HG03159 (cell line): ENCODE measurements at regions not wholly inside any gene's neighbourhood (a gene's known extent, or its start where the extent isn't known, plus 50 kb on each side); places are given as distances from the start of the nearest gene placed in this dataset.

ENCODE experiments used
- ATAC-seq: cut with Tn5 transposase; IDR thresholded peaks from one replicate; pipeline ENCODE4 v1.9.1; 2021; ENCODE audit warnings: mild to moderate bottlenecking, moderate library complexity; ENCODE audit not compliant: unreplicated experiment

GRCh38 chr5:54859316-54859715 is 126.1 kb downstream of the ESM1 start:
- ATAC-seq = no peak

DNA sequence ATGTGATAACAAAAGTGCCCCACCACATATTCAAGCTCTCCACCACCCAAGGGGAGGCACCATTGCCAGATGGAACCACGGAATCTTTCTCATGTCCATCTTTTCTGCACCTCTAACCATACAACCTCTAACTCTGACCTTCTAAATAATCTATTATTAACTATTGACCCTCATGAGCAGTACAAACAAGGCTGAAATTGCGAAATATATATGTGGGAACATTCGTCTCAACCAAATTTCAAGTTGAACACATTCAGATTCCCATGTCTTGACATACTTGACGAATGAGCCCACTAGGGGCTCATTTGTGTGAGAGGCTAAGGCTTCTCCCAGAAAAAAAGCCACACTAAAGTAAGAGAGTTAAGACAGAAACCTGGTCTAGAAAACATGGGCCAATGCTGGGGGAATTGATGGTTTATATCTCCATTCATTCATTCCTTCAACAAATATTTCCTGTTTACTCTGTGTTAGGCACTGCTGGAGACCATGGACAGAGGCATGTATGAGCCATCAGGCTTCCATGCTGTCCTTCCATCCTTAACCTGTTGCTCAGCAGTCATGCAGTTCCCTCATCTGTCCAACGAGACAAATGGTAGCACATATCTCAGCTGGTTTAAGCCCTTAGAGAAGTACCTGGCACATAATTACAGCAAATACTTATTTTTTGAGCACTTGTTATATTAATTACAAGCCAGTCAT is 130.4 kb downstream of the ESM1 start:
- ATAC-seq = no peak

DNA sequence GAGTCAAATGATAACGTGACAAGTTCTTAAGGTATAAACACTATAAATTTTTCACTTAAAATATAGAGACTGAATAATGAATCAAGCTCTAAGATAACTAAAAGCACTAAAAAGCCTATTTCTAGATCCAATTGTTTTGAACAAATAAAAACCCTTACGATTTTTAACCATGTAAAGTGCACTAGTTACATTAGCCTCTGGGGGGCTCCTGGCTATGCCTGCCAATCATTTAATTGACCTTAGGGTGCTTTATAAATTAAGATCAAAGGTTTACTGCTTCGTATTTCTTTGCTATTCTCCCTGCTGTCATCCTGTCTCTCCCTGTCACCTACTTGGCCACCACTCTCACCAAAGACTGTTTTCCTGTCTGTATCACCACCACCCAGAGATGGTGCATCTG is 133.4 kb downstream of the ESM1 start:
- ATAC-seq = no peak

DNA sequence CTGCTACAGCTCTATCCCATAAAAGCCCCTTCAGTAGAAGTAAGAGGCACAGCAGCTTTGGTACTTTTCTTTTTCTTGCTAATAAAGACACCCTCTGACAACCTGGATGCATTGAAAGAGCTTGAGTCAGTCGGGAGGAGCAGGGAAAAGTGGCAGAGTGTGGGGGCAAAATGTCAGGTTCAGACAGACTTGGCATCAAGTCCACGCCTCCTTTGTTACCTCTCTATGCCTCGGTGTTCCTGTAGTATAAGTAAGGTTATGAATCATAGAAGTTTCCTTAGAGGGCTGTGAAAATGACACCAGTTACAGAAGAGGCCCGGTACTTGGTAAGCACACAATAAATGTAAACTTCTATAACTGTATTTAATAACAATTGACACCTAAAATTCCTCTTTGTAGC is 133.9 kb downstream of the ESM1 start:
- no peak for ATAC-seq

DNA sequence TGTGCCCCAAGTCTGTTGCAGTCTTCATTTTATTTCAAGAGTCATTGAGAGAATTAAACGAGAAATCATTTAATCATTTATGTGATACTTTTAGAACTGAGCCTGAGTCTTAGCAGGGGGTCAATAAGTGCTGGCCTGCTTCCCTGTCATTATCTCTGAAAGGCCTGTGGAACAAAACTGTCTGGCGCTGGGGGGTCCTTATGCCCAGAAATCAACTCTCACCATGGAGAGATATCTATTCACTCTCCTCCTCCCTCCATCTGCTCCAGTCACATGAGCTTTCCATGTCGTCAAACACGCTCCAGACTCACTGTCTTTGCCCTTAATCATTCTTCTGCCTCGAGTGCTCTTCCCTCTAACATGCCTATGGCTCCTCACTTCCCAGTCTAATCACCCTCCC is 136.8 kb downstream of the ESM1 start:
- ATAC-seq = no peak

DNA sequence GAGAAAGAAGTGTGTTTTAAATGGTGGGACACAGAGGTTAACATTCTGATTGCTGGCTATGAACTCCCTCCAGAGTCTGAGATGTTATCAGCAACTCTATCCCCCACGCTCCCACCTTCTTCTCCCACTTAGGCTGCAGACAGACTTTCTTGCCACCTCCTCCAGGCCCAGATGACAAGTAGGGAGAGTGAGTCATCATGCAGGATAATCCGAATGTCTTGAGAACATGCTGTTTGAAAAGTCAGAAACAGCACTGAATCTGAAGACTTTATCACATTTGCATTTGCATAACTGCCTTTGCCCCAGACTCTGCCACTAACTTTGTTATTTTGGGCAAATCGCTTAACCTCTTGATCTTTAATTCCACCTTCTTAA is 139.8 kb downstream of the ESM1 start:
- no peak for ATAC-seq

DNA sequence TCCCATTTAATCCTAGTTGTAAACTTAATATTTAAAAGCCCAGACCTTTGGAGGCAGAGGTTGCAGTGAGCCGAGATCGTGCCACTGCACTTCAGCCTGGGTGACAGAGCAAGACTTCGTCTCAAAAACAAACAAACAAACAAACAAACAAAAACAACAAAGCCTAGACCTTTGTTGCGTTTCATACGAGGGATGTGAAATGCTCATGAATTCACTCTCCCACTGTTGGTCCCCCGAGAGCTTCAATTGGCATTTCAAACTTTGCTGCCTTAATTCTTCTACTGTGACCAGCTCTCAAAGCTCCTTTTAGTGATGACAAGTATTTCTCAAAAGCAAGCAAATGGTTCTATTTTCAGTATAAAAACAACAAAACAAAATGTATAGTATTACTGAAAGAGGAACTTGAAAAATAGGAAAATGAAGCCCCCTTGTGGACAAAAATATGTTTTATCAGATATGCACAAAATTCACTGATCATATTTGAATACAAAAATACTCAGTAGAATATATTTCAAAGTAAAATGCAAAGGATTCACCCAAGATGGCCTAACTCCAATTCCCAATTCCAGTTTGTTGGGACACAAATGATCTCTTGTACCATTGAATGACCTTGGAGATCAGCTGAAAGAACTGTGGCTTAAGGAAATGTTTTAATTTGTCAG is 140.4 kb downstream of the ESM1 start:
- no peak for ATAC-seq

- ATAC-seq = no peak
Measured at GRCh38 chr5:54844266-54844665, 141.1 kb downstream of the ESM1 start.

DNA sequence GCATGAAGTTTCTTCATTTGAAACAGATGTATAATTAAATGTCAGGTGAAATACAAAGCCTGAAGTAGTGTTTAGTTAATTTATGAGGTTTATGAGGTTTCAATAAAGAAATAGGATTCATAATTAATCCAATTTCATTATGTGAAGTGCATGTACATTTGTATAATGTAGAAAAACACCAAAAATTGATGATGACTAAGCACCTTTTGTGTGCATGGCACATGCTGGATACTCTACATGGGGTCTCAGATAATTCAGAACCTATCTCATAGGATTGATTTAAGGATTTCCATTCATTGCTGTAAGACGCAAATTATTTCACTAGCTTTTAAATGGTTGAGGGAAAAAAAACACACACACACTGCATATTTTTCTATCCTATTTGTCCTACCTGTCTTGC is 143.9 kb downstream of the ESM1 start:
- no peak for ATAC-seq

DNA sequence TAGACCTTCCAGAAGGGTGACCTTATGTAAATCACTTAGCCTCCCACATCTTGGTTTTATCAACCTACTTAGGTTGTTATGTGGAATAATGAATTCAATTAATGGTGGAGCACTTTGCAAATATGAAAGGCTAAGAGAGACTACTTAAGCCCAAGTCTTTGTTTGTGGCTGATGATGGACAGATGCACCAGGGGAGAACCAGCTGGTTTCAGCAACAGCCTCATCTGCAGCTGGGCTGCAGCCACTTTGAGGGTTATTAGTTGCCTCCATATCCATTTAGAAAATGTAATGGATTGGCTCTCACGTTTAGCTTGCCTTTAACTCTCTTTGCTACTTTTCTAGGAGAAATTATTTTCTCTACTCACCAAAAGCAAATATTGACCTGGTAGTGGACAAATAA is 146.6 kb downstream of the ESM1 start:
- ATAC-seq = no peak

- ATAC-seq = no peak
Measured at GRCh38 chr5:54837981-54838380, 147.4 kb downstream of the ESM1 start.

DNA sequence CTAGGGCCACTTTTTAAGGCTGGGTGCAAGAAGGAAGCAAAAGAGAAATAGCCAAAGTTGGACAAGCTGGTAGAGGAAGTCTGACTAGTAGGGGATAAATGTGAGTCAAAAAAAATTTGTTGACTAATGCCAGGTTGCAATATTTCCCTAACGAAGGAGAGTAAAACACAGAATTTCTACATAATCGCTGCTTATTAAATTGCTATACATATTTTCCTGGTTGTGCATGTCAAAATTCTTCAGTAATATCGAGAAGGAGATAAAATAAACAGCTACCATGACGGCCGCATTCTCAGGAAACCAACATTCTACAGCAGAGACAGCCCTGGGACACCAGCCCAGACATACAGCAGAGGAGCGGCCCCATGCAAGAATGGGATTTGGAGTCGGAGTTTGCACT is 148.3 kb downstream of the ESM1 start:
- ATAC-seq = no peak

- no peak for ATAC-seq
Measured at GRCh38 chr5:54835647-54836046, 149.7 kb downstream of the ESM1 start.

- no peak for ATAC-seq
Measured at GRCh38 chr5:54834121-54834842, 151.1 kb downstream of the ESM1 start.

DNA sequence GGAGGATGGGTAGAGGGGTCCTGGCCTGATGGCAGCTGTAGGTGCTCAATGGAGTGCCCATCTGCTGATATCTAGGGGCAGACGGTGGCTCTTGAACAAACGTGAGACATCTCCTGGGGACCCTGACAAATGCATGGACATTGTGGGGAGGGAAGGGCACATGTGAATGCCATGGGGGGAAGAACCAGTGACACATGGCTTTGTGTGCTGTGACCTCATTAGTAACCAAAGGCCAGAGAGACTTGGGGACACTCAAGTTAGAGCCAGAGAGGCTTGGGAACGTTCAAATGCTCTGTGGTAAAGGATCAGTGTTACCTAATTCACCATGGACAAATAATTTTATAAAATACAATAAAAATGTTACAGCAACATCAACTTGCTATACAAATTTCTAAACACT is 151.8 kb downstream of the ESM1 start:
- ATAC-seq = no peak

GRCh38 chr5:54832858-54833257 is 152.5 kb downstream of the ESM1 start:
- no peak for ATAC-seq

DNA sequence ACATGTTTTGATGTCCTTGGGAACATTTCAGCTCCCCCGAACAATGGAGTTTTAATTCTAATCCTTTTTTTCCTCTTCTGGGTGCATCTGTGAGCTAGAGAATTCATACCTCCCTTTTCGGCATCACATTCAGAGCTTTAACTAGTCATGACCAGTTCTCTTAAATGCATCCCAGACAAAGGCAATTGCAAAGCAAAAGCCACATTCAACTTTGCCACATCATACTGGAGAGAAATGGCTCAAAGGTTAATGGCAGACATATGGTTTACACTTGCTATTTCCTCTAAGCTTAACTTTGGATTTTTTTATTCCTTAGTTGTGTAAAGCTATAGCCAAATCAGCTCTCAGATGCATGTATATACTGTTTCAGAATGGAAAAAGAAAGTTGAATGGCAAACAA is 153.3 kb downstream of the ESM1 start:
- ATAC-seq = no peak

DNA sequence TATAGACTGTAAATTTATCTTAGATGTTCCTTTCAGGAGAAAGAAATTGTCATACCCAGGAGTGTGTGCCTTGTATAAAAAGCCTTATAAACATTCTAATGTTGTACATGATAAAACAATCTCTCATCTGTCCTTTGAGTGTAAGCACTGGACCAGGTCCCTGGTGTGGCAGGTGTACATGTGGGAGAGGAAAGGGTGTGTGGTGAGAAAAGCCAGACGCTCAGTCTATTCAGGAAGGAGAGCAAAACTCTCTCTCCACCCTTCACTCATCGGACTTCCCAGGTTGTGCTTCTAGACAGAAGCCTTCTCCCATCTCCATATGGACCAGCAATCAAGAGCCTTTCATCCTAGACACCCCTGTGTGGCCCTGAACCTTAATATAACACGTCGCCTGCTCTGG is 154.2 kb downstream of the ESM1 start:
- ATAC-seq = no peak

- ATAC-seq = no peak
Measured at GRCh38 chr5:54829676-54830535, 155.5 kb downstream of the ESM1 start.

DNA sequence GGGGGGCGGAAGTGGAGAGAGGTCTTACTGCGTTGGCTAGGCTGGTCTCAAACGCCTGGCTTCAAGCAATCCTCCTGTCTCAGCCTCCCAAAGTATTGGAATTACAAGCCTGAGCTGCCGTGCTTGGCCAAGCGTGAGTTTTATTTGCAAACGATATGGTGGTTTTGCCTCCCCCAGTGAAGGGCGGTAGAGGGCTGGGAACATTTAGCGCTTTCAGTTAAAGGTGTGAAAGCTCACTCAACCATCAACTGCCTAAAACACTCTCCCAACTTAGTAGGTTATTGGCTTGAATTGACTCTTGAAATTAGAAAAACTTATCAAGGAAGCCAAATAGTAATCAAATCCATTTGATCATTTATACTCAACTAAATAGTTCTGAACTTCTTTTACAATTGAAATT is 156.3 kb downstream of the ESM1 start:
- ATAC-seq = no peak

DNA sequence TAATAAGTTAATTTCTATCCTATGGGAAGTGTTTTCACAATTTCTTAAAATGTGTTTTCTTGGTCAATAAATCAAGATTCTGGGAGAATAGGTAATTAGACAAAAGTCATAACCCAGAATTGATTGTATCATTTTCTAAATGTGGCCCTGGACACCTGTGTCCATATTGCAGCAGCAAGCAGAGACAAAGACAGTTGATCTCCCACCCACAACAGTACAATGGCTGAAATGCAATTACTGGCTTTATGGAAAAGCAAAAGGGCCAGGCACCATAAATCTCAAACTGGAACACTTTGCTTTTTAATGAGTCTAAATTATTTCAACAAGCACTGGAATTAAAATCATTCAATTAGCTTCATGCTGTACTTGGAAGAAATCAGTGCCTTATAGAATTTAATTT is 157.2 kb downstream of the ESM1 start:
- ATAC-seq = no peak
